ENCODE measurements at regions not wholly inside any gene's neighbourhood (a gene's known extent, or its start where the extent isn't known, plus 50 kb on each side); places are given as distances from the start of the nearest gene placed in this dataset.

GRCh38 chr4:107248571-107248970, 212.5 kb upstream of the DKK2 start:
- WGBS, 5 donors = 61 to 78% (median 64%) methylated on average over 3 of the region's 3 CpGs
- H3K4me1 ChIP-seq = no peaks in the 10 kb centered on the region
- H3K36me3 ChIP-seq = no peaks in the 10 kb centered on the region
- no peak for TF ChIP-seq POLR2AphosphoS5 (IDR thresholded peaks at IDR 0.05)
- TF ChIP-seq POLR2A (IDR thresholded peaks at IDR 0.05) = no peak
- no peak for TF ChIP-seq CTCF (IDR thresholded peaks at IDR 0.05 in 8 of 11, conservative IDR thresholded peaks at IDR 0.05 in 3 of 11)
- H3K4me3 ChIP-seq = no peak overlapping the region
- no peak overlapping the region for H3K27ac ChIP-seq
- peaks cover 0 to 3% (median 0%) of the 10 kb centered on the region in 8 donors for H3K9me3 ChIP-seq
- intact Hi-C loops (cut with DNase I; ENCODE audit: low total_unique reads) = no loop called here
- H3K27me3 ChIP-seq (replicated peaks in 1 of 7) = no peaks in the 10 kb centered on the region
- no peak for DNase-seq

- no peak for DNase-seq
- H3K4me3 ChIP-seq = no peak overlapping the region
- H3K4me1 ChIP-seq = no peaks in the 10 kb centered on the region
- no peak overlapping the region for H3K27ac ChIP-seq
- peaks cover 0 to 3% (median 0%) of the 10 kb centered on the region in 8 donors for H3K9me3 ChIP-seq
- no peaks in the 10 kb centered on the region for H3K27me3 ChIP-seq (replicated peaks in 1 of 7)
- 9 to 40% (median 28%) methylated on average over 1 of the region's 1 CpG for WGBS, 5 donors
- no peaks in the 10 kb centered on the region for H3K36me3 ChIP-seq
- TF ChIP-seq POLR2A (IDR thresholded peaks at IDR 0.05) (no peak), CTCF (IDR thresholded peaks at IDR 0.05 in 8 of 11, conservative IDR thresholded peaks at IDR 0.05 in 3 of 11) (no peak), POLR2AphosphoS5 (IDR thresholded peaks at IDR 0.05) (no peak)
- intact Hi-C loops (cut with DNase I; ENCODE audit: low total_unique reads) = no loop called here
Observed at GRCh38 chr4:107247738-107248137, 211.6 kb upstream of the DKK2 start.

- H3K27me3 ChIP-seq (replicated peaks in 1 of 7) = no peaks in the 10 kb centered on the region
- H3K27ac ChIP-seq = no peak overlapping the region
- H3K36me3 ChIP-seq = no peaks in the 10 kb centered on the region
- WGBS, 5 donors = 73 to 95% (median 83%) methylated on average over 1 of the region's 1 CpG
- no peak overlapping the region for H3K4me3 ChIP-seq
- DNase-seq = no peak
- no peak for TF ChIP-seq CTCF (IDR thresholded peaks at IDR 0.05 in 8 of 11, conservative IDR thresholded peaks at IDR 0.05 in 3 of 11)
- no peak for TF ChIP-seq POLR2A (IDR thresholded peaks at IDR 0.05)
- TF ChIP-seq POLR2AphosphoS5 (IDR thresholded peaks at IDR 0.05) = no peak
- intact Hi-C loops (cut with DNase I; ENCODE audit: low total_unique reads) = no loop called here
- H3K4me1 ChIP-seq = no peaks in the 10 kb centered on the region
- H3K9me3 ChIP-seq = peaks cover 0 to 3% (median 0%) of the 10 kb centered on the region in 8 donors
Observed at GRCh38 chr4:107246761-107247160, 210.6 kb upstream of the DKK2 start.

- intact Hi-C loops (cut with DNase I; ENCODE audit: low total_unique reads) = no loop called here
- Histone ChIP-seq H3K27me3 (replicated peaks in 1 of 7) (no peaks in the 10 kb centered on the region), H3K36me3 (no peaks in the 10 kb centered on the region), H3K4me1 (no peaks in the 10 kb centered on the region), H3K27ac (no peak overlapping the region), H3K4me3 (no peak overlapping the region), H3K9me3 (no peaks in the 10 kb centered on the region)
- TF ChIP-seq POLR2A (IDR thresholded peaks at IDR 0.05) = no peak
- no peak for TF ChIP-seq CTCF (IDR thresholded peaks at IDR 0.05 in 8 of 11, conservative IDR thresholded peaks at IDR 0.05 in 3 of 11)
- TF ChIP-seq POLR2AphosphoS5 (IDR thresholded peaks at IDR 0.05) = no peak
- 61 to 74% (median 67%) methylated on average over 4 of the region's 4 CpGs for WGBS, 5 donors
- DNase-seq = no peak
Observed at GRCh38 chr4:107243141-107243781, 207.1 kb upstream of the DKK2 start.
